Activated naive CD4-positive, alpha-beta T cell (primary cell): ENCODE measurements at regions not wholly inside any gene's neighbourhood (a gene's known extent, or its start where the extent isn't known, plus 50 kb on each side); places are given as distances from the start of the nearest gene placed in this dataset.

Source experiments
- DNase-seq, 4 experiments: peaks; one replicate each; lab custom pipeline; 2025; lab: John Stamatoyannopoulos, UW

- no peak for DNase-seq
Measured at GRCh38 chr5:109917154-109917546, 227.4 kb downstream of the MAN2A1 start.

- no peak for DNase-seq
Measured at GRCh38 chr5:109917966-109918365, 228.2 kb downstream of the MAN2A1 start.

GRCh38 chr5:109920736-109921135, 231.0 kb downstream of the MAN2A1 start:
- DNase-seq, result no peak

- DNase-seq, result peak in 3 of 4 experiments; percentile 1 to 53 (median 49)
Measured at GRCh38 chr5:109921735-109922380, 232.1 kb downstream of the MAN2A1 start.

- DNase-seq, result peak in 1 of 4 experiments; percentile 7
Measured at GRCh38 chr5:109922381-109922995, 232.8 kb downstream of the MAN2A1 start.

GRCh38 chr5:109923205-109923604, 233.5 kb downstream of the MAN2A1 start:
- DNase-seq, result no peak

GRCh38 chr5:109924237-109925107, 234.7 kb downstream of the MAN2A1 start:
- DNase-seq, result no peak

- no peak for DNase-seq
Measured at GRCh38 chr5:109927639-109928038, 237.9 kb downstream of the MAN2A1 start.

GRCh38 chr5:109928046-109928445, 238.3 kb downstream of the MAN2A1 start:
- no peak for DNase-seq

GRCh38 chr5:109928811-109929210, 239.1 kb downstream of the MAN2A1 start:
- DNase-seq, result no peak

- no peak for DNase-seq
Measured at GRCh38 chr5:109929376-109929775, 239.6 kb downstream of the MAN2A1 start.

GRCh38 chr5:109929911-109930310, 240.2 kb downstream of the MAN2A1 start:
- DNase-seq, result no peak

- no peak for DNase-seq
Measured at GRCh38 chr5:109931049-109931780, 241.5 kb downstream of the MAN2A1 start.

GRCh38 chr5:109935833-109936490, 246.2 kb downstream of the MAN2A1 start:
- no peak for DNase-seq

- DNase-seq, result no peak
Measured at GRCh38 chr5:109936996-109937395, 247.3 kb downstream of the MAN2A1 start.

- no peak for DNase-seq
Measured at GRCh38 chr5:109937951-109938350, 248.2 kb downstream of the MAN2A1 start.

- DNase-seq, result no peak
Measured at GRCh38 chr5:109938453-109938852, 248.7 kb downstream of the MAN2A1 start.

GRCh38 chr5:109939116-109939682, 249.5 kb downstream of the MAN2A1 start:
- DNase-seq, result no peak

- no peak for DNase-seq
Measured at GRCh38 chr5:109942646-109943045, 252.9 kb downstream of the MAN2A1 start.

- DNase-seq, result no peak
Measured at GRCh38 chr5:109943701-109944235, 254.0 kb downstream of the MAN2A1 start.

GRCh38 chr5:109944461-109944860, 254.7 kb downstream of the MAN2A1 start:
- no peak for DNase-seq
